Stimulated activated CD8-positive, alpha-beta memory T cell treated with anti-CD3 and anti-CD28 coated beads, Interleukin-7, amount 100 ng/mL, for 24 hours (primary cell): ENCODE measurements at regions not wholly inside any gene's neighbourhood (a gene's known extent, or its start where the extent isn't known, plus 50 kb on each side); places are given as distances from the start of the nearest gene placed in this dataset.

Source experiments
- DNase-seq: peaks from one replicate; pipeline ENCODE4 v3.0.0-alpha.2; 2020; ENCODE audit warnings: low read depth

- DNase-seq = no peak
Measured at GRCh38 chr21:38203229-38203628, 53.6 kb upstream of the KCNJ15 start.

- no peak for DNase-seq
Measured at GRCh38 chr21:38205940-38206339, 50.9 kb upstream of the KCNJ15 start.

GRCh38 chr21:38206646-38207045 lies 50.1 kb upstream of the KCNJ15 start:
- no peak for DNase-seq
